Fibroblast of the aortic adventitia (primary cell): ENCODE measurements at regions not wholly inside any gene's neighbourhood (a gene's known extent, or its start where the extent isn't known, plus 50 kb on each side); places are given as distances from the start of the nearest gene placed in this dataset.
A peak's percentile ranks its signal among the peaks of the same experiment; 100 is the strongest.

ENCODE experiments used
- DNase-seq: peaks from one replicate; pipeline ENCODE4 v3.0.0-alpha.2; 2010; ENCODE audit warnings: low read depth
- H3K4me3 ChIP-seq: 2 replicates; pipeline ENCODE4 v1.5.1; 2011; ENCODE audit warnings: low read depth, mild to moderate bottlenecking, control low read depth, low read length, moderate library complexity
- CTCF ChIP-seq: IDR thresholded peaks from 2 replicates; pipeline ENCODE4 v1.5.1; 2011; ENCODE audit warnings: mild to moderate bottlenecking, low read length, control low read depth, inconsistent platforms; ENCODE audit not compliant: insufficient read depth

DNA sequence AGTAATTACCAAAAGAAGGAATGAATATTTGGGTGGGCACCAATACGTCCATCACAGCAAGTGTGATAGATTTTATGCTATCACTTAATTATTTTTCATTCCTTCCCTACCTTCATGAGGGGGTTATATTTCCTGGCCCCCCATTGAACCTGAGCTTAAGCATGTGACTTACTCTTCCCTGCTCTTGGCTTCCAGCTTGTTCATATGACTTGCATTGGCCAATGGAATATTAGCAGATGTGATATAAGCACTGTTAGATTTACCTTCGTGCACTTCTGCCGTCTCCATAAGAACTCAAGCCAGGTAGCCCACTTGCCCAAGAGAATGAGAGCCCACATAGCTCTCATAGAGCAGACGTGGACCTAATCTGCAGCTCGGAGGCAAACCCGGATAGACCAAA, 99.1 kb upstream of the SMARCA2 start:
- TF ChIP-seq CTCF = no peak

GRCh38 chr9:1916655-1917054, 98.5 kb upstream of the SMARCA2 start:
- DNase-seq = no peak

More for the DNA sequence above, 99.1 kb upstream of the SMARCA2 start:
- no peak for DNase-seq
- peak overlapping the region; percentile 42 for H3K4me3 ChIP-seq

GRCh38 chr9:1917396-1917935, 97.7 kb upstream of the SMARCA2 start:
- DNase-seq = no peak
- H3K4me3 ChIP-seq = no peak overlapping the region
- no peak for TF ChIP-seq CTCF

More at GRCh38 chr9:1916655-1917054, 98.5 kb upstream of the SMARCA2 start:
- TF ChIP-seq CTCF = no peak
- no peak overlapping the region for H3K4me3 ChIP-seq

DNA sequence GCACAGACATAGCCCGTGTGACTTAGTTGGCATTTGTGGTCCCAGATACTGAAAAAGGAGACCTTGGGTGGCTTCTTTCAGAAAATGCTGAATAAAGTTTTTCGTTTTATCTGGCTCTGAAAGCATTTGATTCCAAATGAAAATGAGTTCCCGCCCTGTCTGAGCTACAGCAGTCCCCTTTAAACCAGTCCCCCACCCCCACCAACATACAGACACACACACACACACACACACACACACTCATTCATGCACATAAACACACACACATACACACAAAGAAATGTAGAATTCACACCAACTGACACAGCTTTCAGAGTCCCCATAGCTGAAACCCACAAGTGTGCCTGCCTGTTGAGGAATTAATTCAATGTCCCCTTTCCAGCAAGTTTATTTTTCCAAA, 97.0 kb upstream of the SMARCA2 start:
- H3K4me3 ChIP-seq = no peak overlapping the region
- DNase-seq = no peak
- TF ChIP-seq CTCF = no peak

DNA sequence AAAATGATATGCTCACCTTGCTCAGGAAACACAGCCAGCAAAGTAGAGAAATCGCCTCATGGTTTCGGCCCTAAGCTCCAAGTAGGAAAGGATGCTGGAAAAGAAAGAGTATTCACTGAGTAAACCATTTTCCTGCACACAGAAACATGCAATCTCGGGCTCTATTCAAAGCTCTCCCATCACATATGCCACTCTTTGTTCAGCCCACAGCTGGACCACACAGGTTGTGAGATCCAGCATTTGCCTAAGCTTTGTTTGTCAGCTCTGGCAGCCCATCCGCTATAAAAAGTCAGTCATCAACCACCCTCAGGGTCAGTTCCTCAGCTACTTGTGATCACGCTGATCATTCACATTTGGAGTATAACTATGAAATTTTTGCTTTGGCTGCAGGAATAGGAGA, 96.5 kb upstream of the SMARCA2 start:
- DNase-seq = no peak
- H3K4me3 ChIP-seq = no peak overlapping the region
- TF ChIP-seq CTCF = no peak

DNA sequence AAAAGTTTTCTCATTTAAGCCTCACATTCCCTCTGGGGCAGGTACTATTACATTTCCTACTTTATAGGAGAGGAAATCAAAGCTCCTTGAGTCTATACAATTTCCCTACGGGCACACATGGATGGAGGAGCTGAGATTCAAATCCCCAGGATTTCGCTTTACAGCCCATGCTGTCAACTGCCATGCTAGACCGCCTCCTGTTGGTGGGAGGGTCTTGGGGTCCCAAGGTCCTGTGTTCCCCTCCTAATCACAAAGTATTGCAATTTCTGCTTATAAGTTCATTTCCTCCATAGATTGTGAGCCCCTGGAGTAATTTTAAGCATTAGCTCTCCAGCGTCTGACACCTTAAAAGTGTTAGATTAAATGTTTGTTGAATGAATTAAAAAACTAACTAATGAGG, 95.9 kb upstream of the SMARCA2 start:
- H3K4me3 ChIP-seq = no peak overlapping the region
- TF ChIP-seq CTCF = no peak
- no peak for DNase-seq

DNA sequence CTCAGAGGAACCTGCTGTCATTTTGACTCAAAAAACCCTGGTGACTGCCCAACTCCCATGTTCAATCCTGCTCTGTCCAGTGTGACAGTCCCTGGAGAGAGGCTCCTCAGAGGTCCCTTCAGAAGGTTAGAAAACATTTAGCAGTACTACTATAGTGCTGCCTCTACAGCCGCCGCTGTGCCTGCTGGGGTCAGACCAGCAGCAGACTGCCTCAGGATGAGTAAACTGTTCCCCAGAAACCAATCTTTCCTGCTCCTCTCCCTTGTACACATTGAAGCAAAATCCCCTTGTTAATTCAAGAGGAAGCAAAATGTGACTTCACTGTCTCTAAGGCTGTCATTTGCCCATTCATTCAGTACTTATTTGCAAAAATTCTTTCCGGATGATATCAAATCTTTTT, 94.8 kb upstream of the SMARCA2 start:
- TF ChIP-seq CTCF = no peak
- no peak overlapping the region for H3K4me3 ChIP-seq
- no peak for DNase-seq
